Activated CD4-positive, alpha-beta memory T cell treated with anti-CD3 and anti-CD28 coated beads, Interleukin-2, amount 10 ng/mL, durations not matched to agents 7 days and 5 days (primary cell): ENCODE measurements at regions not wholly inside any gene's neighbourhood (a gene's known extent, or its start where the extent isn't known, plus 50 kb on each side); places are given as distances from the start of the nearest gene placed in this dataset.

Experiments
- CTCF ChIA-PET: fragments of 350-600 bp; sonication (Branson Sonifier 250); formaldehyde crosslinking; loops from one replicate; lab custom pipeline; 2021; ENCODE audit warnings: antibody characterized with exemption, inconsistent platforms; lab: Charles Lee
- POLR2A ChIA-PET: fragments of 350-600 bp; sonication (Branson Sonifier 250); formaldehyde crosslinking; loops from one replicate; lab custom pipeline; 2021; ENCODE audit warnings: antibody characterized with exemption; lab: Charles Lee
- DNase-seq: peaks from one replicate; pipeline ENCODE4 v3.0.0-alpha.2; 2020
- H3K27ac Mint-ChIP-seq: one replicate; pipeline ENCODE4 v1.8.0; 2021; ENCODE audit warnings: mild to moderate bottlenecking, mixed read lengths
- H3K27me3 Mint-ChIP-seq: one replicate; pipeline ENCODE4 v1.8.0; 2021; ENCODE audit warnings: mixed read lengths
- H3K36me3 Mint-ChIP-seq: one replicate; pipeline ENCODE4 v1.8.0; 2021; ENCODE audit warnings: low read depth, mixed read lengths
- H3K4me1 Mint-ChIP-seq: one replicate; pipeline ENCODE4 v1.8.0; 2021; ENCODE audit warnings: mixed read lengths
- H3K4me3 Mint-ChIP-seq: one replicate; pipeline ENCODE4 v1.8.0; 2021; ENCODE audit warnings: mild to moderate bottlenecking, mixed read lengths
- H3K9me3 Mint-ChIP-seq: one replicate; pipeline ENCODE4 v1.8.0; 2021; ENCODE audit warnings: mixed read lengths

DNA sequence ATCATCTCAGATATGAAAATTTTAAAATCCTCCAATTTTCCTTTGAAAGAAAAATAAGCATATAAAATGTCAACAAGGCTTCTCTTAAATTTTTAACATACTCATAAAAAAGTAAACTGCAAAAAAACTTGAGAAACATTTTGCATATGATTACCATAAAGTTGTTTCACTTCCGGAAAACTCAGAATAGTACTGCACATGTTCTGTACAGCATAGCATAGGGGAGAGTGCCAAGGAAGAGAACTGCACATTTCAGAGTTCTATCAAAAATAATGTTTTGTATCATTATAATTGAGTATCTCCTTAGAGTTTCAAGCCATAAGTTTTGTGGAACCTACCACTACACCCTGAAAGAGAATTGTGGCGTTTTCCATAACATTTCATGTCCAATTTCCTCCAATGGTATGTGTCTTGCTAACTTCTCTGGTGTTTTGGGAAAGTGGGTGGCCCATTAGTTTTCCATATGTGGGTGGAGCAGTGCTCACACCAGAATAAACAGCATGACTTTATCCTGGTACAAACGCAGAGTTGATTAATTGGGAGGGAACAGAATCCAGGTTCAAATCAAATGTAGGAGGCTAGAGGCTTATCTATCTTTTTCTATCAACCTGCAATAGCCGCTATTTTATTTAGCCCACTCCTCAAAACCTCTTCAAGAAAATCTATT is 430.9 kb downstream of the LMO4 start:
- Mint-ChIP-seq H3K27me3 (no peaks in the 10 kb centered on the region), H3K36me3 (no peaks in the 10 kb centered on the region), H3K4me1 (no peaks in the 10 kb centered on the region), H3K4me3 (no peak overlapping the region), H3K27ac (no peak overlapping the region), H3K9me3 (no peaks in the 10 kb centered on the region)
- ChIA-PET CTCF (no interaction called here), POLR2A (no interaction called here)
- DNase-seq = no peak

DNA sequence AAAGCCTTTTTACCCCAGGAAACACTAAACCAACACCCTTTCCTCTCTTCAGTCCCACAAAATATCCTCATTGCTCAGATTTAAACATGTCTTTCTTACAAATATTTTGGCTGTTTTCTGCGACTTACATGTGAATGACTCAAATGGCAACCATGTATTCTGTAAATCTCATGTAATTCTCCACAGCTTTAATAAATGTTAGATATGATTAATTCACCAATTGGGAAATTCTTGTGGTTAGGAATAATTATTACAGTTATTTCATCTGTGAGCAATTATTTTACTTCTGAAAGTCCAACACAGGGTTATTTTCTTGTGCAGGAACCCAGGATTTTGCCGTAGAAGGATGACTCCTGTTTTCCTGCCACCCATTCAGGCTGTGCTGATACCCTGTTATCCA is 431.5 kb downstream of the LMO4 start:
- POLR2A ChIA-PET = no interaction called here
- Mint-ChIP-seq H3K27me3 (no peaks in the 10 kb centered on the region), H3K4me3 (no peak overlapping the region), H3K27ac (no peak overlapping the region), H3K36me3 (no peaks in the 10 kb centered on the region), H3K4me1 (no peaks in the 10 kb centered on the region), H3K9me3 (no peaks in the 10 kb centered on the region)
- CTCF ChIA-PET = no interaction called here
- no peak for DNase-seq

DNA sequence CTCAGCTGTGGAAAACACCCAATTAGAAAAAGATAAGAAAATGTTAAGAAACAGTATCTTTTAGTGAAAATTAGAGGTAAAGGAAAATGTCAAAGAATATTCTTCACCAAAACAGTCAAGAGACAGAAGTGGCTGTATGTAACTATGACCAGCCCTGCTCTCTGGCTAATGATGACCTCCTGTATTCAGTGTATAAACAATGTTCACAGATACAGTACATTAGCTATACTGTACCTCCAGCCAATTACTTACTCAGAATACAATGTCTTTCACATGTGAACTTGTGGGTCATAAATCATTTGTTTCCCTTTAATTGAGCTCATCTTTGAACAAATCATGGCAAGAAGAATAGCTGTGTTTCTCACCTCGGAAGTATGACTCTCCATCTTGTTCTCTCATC is 432.0 kb downstream of the LMO4 start:
- Mint-ChIP-seq H3K27me3 (no peaks in the 10 kb centered on the region), H3K36me3 (no peaks in the 10 kb centered on the region), H3K9me3 (no peaks in the 10 kb centered on the region), H3K4me3 (no peak overlapping the region), H3K27ac (no peak overlapping the region), H3K4me1 (no peaks in the 10 kb centered on the region)
- no peak for DNase-seq
- CTCF ChIA-PET = no interaction called here
- POLR2A ChIA-PET = no interaction called here

DNA sequence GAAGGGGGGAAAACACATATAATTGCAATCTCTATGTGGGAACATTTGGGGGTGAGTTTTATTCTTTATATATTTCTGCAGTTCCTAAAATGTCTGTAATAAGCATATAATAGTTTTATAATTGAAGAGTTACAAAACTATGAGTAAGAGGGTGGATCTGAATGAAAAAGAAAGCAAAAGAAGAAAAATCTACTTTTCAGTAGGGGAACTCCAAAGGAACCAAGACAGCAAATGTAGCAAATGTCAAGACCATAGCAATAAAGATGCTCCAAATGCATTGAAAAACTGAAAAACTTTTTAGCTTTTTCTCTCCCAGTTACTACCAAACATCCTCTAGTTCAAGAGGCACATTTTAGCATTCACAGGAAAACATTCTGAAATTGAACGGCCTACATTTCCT is 434.8 kb downstream of the LMO4 start:
- no peak overlapping the region for H3K4me3 Mint-ChIP-seq
- no peak overlapping the region for H3K27ac Mint-ChIP-seq
- CTCF ChIA-PET = interaction anchor here (1.2 kb wide), 1 partner anchor 21 kb away, joined by 3 read pairs; no protein-coding TSS in a partner anchor
- POLR2A ChIA-PET = no interaction called here
- no peaks in the 10 kb centered on the region for H3K9me3 Mint-ChIP-seq
- DNase-seq = no peak
- H3K36me3 Mint-ChIP-seq = no peaks in the 10 kb centered on the region
- H3K4me1 Mint-ChIP-seq = no peaks in the 10 kb centered on the region
- no peaks in the 10 kb centered on the region for H3K27me3 Mint-ChIP-seq

DNA sequence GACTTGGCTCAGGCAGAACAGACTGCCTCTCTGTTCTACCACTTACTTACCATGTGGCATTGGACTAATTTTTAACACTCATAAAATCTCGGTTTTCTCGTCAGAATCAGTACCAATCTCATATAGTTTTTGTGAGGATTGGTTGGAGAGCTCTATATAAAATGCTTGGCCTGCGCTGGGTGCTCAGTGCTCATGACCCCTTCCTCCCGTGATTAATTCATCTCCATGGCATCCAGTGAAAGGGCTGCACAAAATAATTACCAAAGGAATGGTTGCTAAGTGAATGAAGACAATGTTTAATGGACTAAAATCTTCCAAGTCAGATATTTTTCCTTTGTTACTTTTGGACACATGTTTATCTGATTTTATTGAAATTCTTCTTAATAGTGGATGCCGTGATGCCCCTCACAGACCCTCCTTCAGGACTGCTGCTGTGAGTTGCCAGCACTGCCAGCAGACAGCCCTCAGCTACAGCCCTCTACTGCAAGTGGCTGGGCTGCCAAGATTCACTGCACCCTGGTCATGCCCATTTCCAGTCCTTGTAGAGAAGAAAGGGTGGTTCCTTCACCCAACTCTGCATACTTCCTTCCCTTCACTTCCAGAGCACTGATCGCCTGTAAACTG is 436.5 kb downstream of the LMO4 start:
- POLR2A ChIA-PET = no interaction called here

DNA sequence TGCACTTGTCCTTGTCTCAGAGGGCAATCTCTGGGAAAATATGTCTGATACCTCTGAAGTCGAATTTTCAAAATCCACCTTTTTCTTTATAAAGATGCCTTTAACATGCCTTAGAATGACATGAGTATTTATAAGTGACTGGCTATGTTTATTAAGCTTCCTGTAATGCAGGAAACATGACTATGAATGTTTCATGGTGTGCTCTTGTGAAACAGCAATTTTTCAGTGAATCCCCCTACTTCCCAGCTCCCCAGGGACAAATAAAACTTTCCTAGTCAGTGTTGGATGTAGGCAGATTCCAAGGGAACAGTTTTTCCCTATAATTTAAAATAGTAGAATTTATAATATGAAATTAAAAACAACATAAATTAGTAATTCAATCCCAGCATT is 437.0 kb downstream of the LMO4 start:
- Mint-ChIP-seq H3K36me3 (no peaks in the 10 kb centered on the region), H3K4me1 (no peaks in the 10 kb centered on the region), H3K9me3 (no peaks in the 10 kb centered on the region), H3K27ac (no peak overlapping the region), H3K4me3 (no peak overlapping the region), H3K27me3 (no peaks in the 10 kb centered on the region)
- POLR2A ChIA-PET = no interaction called here
- CTCF ChIA-PET = no interaction called here
- DNase-seq = no peak

More for the DNA sequence above, 436.5 kb downstream of the LMO4 start:
- no peak overlapping the region for H3K27ac Mint-ChIP-seq
- no peaks in the 10 kb centered on the region for H3K9me3 Mint-ChIP-seq
- H3K36me3 Mint-ChIP-seq = no peaks in the 10 kb centered on the region
- H3K4me3 Mint-ChIP-seq = no peak overlapping the region
- CTCF ChIA-PET = no interaction called here
- H3K27me3 Mint-ChIP-seq = no peaks in the 10 kb centered on the region
- no peaks in the 10 kb centered on the region for H3K4me1 Mint-ChIP-seq
- DNase-seq = no peak

DNA sequence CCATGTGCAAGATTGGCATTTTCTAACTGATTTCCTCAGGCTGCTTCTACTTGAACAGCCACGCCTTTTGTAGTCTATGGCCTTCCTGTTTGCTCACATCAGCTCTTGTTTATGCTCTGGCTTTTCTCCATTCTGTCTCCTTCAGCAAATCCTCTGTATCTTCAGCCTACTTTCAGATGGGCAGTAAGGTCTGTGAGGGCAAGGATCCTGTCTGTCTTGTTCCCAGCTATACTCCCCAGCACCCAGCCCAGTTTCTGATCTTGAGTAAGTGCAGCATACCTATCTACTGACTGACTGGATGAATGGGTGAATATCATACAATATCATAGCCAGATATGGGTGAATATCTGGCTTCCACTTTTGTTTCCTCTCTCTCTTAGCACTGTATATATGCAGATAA is 438.1 kb downstream of the LMO4 start:
- no peak overlapping the region for H3K4me3 Mint-ChIP-seq
- no peaks in the 10 kb centered on the region for H3K9me3 Mint-ChIP-seq
- ChIA-PET CTCF (no interaction called here), POLR2A (no interaction called here)
- H3K4me1 Mint-ChIP-seq = no peaks in the 10 kb centered on the region
- no peak overlapping the region for H3K27ac Mint-ChIP-seq
- DNase-seq = no peak
- no peaks in the 10 kb centered on the region for H3K27me3 Mint-ChIP-seq
- no peaks in the 10 kb centered on the region for H3K36me3 Mint-ChIP-seq

DNA sequence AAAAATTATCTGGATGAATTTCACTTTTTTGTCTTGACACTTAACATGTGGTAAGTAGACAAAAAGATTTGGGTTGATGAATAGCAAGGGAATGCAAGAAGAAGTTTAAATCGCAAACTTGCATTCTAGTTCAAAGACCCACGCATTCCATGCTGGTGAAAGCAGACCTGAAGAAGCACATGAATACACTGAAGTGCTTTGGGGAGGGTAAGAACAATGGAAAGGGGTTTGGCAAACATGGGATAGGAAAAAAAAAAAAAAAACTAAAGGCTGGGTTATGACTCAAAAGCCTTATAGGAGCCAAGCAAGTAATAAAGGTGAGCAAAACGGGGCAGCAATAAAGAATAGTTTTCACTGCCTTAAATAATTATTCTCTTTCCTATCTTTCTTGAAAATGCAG is 450.2 kb downstream of the LMO4 start:
- DNase-seq = no peak
- Mint-ChIP-seq H3K36me3 (no peaks in the 10 kb centered on the region), H3K4me3 (no peak overlapping the region), H3K27me3 (no peaks in the 10 kb centered on the region), H3K9me3 (no peaks in the 10 kb centered on the region), H3K4me1 (no peaks in the 10 kb centered on the region), H3K27ac (no peak overlapping the region)
- ChIA-PET POLR2A (no interaction called here), CTCF (no interaction called here)

DNA sequence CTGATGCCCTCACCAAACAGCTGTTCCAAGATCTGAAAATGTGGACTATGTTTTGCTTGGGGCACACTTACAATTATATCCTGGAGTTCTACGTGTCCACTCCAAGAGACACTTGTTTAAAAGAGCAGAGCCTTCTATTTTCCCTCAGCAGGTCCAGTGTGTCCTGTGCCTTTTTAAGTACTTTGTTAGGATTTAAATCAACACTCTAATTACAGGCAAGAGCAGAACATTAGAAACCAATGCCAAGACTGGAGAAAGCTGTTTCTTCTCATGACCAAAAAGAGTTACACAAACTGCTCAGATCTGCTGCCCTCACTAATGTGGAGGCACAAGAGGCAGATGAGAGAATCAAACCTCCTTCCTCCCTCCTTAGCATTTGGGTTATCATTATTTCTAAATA is 452.9 kb downstream of the LMO4 start:
- Mint-ChIP-seq H3K36me3 (no peaks in the 10 kb centered on the region), H3K4me3 (no peak overlapping the region), H3K27ac (no peak overlapping the region), H3K9me3 (no peaks in the 10 kb centered on the region), H3K4me1 (no peaks in the 10 kb centered on the region), H3K27me3 (peaks cover 4% of the 10 kb centered on the region)
- no peak for DNase-seq
- CTCF ChIA-PET = no interaction called here
- POLR2A ChIA-PET = no interaction called here

DNA sequence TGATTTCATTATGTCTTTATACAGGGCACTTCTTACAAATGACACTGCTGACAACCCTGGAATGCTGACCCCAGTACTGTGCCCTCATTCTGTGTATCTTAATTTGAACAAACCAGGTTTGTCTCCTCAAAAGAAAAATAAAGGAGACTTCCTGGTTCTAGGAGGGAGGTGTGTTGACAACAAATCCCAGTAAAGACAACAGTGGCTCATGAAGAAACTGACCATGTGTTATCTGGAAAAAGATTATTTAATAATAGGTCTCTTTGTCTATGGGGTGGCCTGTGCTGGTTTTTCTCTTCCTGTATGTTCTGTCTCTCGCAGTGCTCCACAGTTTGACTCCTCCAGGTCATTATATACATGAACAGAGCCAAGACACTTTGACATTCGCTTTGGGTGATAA is 454.6 kb downstream of the LMO4 start:
- ChIA-PET CTCF (no interaction called here), POLR2A (no interaction called here)
- peaks cover 4% of the 10 kb centered on the region for H3K27me3 Mint-ChIP-seq
- H3K27ac Mint-ChIP-seq = no peak overlapping the region
- no peak overlapping the region for H3K4me3 Mint-ChIP-seq
- no peak for DNase-seq
- no peaks in the 10 kb centered on the region for H3K36me3 Mint-ChIP-seq
- H3K9me3 Mint-ChIP-seq = no peaks in the 10 kb centered on the region
- no peaks in the 10 kb centered on the region for H3K4me1 Mint-ChIP-seq

DNA sequence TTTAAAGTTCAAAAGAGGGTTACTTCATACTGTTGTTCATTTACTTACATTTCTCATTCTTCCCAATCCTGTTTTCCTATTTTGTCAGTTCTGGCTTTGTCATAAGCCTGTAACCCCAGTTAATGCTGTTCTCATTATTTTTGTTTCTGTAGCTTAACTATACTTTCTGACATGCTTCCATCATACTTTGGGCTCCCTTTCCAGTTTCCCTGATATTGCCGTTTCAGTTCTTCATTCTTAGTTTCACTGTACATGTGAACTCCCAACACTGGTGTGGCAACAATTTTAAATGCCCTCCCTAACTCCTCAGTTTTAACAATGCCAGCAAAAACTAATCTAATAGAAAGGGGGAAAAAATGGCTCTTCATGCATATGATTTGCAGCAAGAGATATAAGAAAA is 456.7 kb downstream of the LMO4 start:
- H3K4me3 Mint-ChIP-seq = no peak overlapping the region
- no peaks in the 10 kb centered on the region for H3K36me3 Mint-ChIP-seq
- no peak for DNase-seq
- peaks cover 4% of the 10 kb centered on the region for H3K27me3 Mint-ChIP-seq
- no peaks in the 10 kb centered on the region for H3K4me1 Mint-ChIP-seq
- CTCF ChIA-PET = no interaction called here
- no peaks in the 10 kb centered on the region for H3K9me3 Mint-ChIP-seq
- H3K27ac Mint-ChIP-seq = no peak overlapping the region
- POLR2A ChIA-PET = no interaction called here

DNA sequence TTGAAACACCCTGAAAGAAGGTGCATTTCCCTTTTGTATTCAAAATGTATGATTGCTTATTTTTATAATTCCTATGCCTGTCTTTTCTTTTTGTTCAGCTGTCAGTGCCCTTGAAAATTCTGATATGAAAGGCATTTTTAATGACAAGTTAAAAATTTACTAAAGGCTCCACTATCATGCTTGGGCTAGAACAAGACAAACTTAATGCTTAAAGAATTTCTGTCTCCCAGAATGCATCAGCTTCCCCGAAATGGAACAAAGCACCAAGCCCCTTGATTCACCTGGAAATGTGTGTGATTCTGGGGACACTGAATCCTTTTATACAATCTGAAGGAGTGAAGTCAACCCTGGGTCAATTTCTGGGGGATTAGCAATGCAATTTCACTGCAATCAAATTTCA is 457.5 kb downstream of the LMO4 start:
- POLR2A ChIA-PET = no interaction called here
- CTCF ChIA-PET = no interaction called here
- H3K27me3 Mint-ChIP-seq = peaks cover 4% of the 10 kb centered on the region

DNA sequence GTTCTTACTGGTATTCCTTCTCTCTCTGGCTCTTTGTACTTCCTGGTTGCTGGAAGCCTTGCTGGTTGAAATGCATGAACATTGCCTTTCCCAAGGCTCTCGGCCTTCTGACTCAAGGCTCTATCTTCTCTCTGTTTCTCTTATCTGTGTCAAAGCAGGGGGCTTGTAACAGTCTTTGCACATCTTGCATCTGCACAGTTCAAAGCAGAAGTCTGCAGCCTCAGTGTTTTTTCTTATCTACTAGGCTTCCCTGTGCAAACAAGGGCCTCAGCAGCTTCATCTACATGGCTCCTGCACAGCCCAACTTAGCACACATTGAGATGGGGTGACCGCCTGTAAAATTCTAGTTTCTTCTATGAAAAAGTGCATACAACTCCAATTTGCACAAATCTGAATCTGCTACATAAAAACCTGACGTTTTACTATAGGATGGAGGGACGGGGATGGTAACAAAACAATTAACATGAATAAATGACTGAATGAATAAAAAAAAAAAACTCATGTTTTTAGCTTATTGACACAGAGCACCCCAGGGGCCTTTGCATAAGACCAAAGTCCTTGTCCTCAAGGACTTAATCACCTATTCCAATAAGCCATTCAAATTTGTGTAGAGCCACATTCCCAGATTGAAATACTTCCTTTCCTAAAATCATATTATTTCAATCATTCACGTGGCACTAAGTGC is 458.3 kb downstream of the LMO4 start:
- H3K27me3 Mint-ChIP-seq = peaks cover 4% of the 10 kb centered on the region
- no peaks in the 10 kb centered on the region for H3K36me3 Mint-ChIP-seq
- POLR2A ChIA-PET = no interaction called here
- no peak overlapping the region for H3K27ac Mint-ChIP-seq
- H3K4me1 Mint-ChIP-seq = no peaks in the 10 kb centered on the region
- H3K4me3 Mint-ChIP-seq = no peak overlapping the region
- CTCF ChIA-PET = no interaction called here
- no peaks in the 10 kb centered on the region for H3K9me3 Mint-ChIP-seq
- no peak for DNase-seq

More for the DNA sequence above, 457.5 kb downstream of the LMO4 start:
- H3K9me3 Mint-ChIP-seq = no peaks in the 10 kb centered on the region
- H3K4me1 Mint-ChIP-seq = no peaks in the 10 kb centered on the region
- no peak overlapping the region for H3K4me3 Mint-ChIP-seq
- no peak overlapping the region for H3K27ac Mint-ChIP-seq
- DNase-seq = no peak
- H3K36me3 Mint-ChIP-seq = no peaks in the 10 kb centered on the region

DNA sequence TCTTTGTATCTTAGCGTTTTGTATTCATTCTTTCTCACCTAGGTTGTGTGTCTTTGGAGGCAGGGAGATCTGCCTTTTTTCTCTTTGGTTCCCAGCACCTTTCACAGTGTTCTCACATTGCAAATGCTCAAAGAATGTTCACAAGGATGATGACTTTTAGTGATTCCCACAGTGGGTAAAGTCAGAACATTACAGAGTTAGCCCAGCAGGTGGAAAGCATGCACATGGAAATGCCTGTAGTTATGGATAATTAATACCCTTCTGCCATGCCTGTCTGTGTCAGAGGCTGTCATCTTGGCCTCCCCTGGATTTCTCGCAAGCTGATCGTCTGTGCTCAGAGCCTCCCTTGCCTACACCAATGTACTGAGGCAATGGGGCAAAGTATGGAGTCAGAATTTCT is 458.9 kb downstream of the LMO4 start:
- POLR2A ChIA-PET = no interaction called here
- CTCF ChIA-PET = no interaction called here
- Mint-ChIP-seq H3K4me1 (no peaks in the 10 kb centered on the region), H3K4me3 (no peak overlapping the region), H3K36me3 (no peaks in the 10 kb centered on the region), H3K27ac (no peak overlapping the region), H3K9me3 (no peaks in the 10 kb centered on the region), H3K27me3 (peaks cover 4% of the 10 kb centered on the region)
- no peak for DNase-seq
